Epithelial cell of esophagus (primary cell): ENCODE measurements at regions not wholly inside any gene's neighbourhood (a gene's known extent, or its start where the extent isn't known, plus 50 kb on each side); places are given as distances from the start of the nearest gene placed in this dataset.
"Not testable (repeated sequence)": the region's sequence is repeated elsewhere in the genome, so short reads cannot be mapped to it uniquely, and the experiment has no call there.

ENCODE experiments used
- DNase-seq: peaks from one replicate; pipeline ENCODE4 v3.0.0; 2010; ENCODE audit warnings: low read depth
- H3K4me3 ChIP-seq: 2 replicates; pipeline ENCODE4 v1.5.1; 2011; ENCODE audit warnings: mild to moderate bottlenecking, low read length, control low read depth
- CTCF ChIP-seq: IDR thresholded peaks from 2 replicates; pipeline ENCODE4 v1.5.1; 2011; ENCODE audit warnings: low read depth, mild to moderate bottlenecking, low read length, control low read depth, inconsistent platforms; ENCODE audit not compliant: insufficient read depth; ENCODE audit errors: missing control alignments

DNA sequence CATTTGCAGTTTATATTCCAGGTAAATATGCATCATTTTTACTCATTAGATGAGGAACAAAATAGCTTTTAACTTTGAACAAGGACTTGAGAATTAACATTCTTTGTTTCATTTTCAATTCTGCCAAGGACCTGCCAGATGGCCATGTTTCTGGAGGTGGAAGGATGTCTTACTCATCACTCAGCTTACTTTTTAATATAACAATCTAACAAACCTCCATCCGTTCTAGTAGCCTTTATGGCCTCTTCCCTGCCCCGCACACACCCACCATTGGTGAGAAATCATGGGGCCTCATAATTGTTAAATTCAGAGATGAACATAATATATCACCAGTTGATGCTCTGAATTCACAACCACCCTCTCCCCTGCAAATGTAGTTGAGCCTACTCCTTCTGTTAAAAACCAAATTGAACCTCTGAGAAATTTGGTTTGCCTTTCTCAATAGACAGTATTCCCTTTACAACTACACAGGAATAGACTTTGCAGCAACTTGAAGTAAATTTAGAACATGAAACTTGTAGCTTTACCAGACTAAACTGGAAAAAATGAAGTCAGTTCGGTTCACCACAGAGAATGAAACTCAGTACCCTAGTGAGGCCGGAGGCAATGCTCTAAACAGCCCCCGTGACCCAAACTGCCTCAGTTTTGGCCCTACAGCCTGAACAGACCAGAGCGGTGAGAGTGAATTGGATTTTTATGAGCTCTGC lies 50.1 kb upstream of the ACSL4 start:
- no peak for TF ChIP-seq CTCF
- DNase-seq, result no peak
- no peak overlapping the region for H3K4me3 ChIP-seq

GRCh38 chrX:109783701-109784079 lies 50.6 kb upstream of the ACSL4 start:
- peak; percentile 20 for DNase-seq
- H3K4me3 ChIP-seq, result no peak overlapping the region
- no peak for TF ChIP-seq CTCF

DNA sequence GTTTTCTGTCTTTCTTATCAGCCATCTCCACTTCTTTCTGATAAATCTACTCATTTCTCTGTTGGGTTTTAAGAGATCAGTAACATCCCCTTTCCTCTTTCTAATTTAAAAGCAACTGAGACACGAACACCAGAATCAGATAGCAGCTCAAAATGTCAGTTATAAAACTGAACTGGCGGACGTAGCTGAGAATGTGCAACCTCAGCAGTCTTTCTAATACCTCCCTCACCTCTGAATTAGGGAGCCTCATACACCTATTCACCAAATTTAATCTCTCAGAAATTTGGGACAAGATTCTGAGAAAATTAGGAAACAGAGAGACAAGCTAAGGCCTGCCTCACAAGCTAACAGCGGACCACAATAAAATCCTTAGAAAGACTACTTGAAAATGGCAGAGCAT lies 52.0 kb upstream of the ACSL4 start:
- DNase-seq, result no peak
- no peak for TF ChIP-seq CTCF
- H3K4me3 ChIP-seq, result no peak overlapping the region

- not testable (repeated sequence) for H3K4me3 ChIP-seq, DNase-seq
Measured at GRCh38 chrX:109790511-109790910, 57.5 kb upstream of the ACSL4 start.

DNA sequence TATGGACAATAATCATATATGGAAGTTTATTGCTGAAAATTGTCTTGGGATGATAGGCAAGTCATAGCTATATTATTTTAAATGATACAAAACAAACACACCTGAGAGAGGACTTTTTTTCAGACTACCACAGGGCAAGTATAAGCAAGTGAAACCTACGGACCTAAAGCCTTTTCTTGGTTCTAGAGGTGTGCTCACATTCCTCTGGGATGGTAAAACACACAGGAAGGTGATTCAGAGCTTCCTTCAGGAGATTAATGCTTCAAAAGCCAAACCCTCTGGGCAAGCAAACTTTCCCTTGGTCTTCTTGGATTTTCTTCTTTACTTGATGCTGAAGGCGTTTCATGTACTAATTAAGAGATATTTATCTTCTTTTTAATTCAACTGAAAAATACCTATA lies 60.1 kb upstream of the ACSL4 start:
- peak; percentile 89 for DNase-seq
- TF ChIP-seq CTCF, result no peak

GRCh38 chrX:109795682-109796081 lies 62.6 kb upstream of the ACSL4 start:
- TF ChIP-seq CTCF, result no peak
- DNase-seq, result no peak
- no peak overlapping the region for H3K4me3 ChIP-seq

More for the DNA sequence above, 60.1 kb upstream of the ACSL4 start:
- H3K4me3 ChIP-seq, result no peak overlapping the region

GRCh38 chrX:109797311-109797975 lies 64.4 kb upstream of the ACSL4 start:
- no peak overlapping the region for H3K4me3 ChIP-seq
- peak; percentile 69 for DNase-seq
- TF ChIP-seq CTCF, result no peak
